NCI-H1436 (cell line): ENCODE measurements at regions not wholly inside any gene's neighbourhood (a gene's known extent, or its start where the extent isn't known, plus 50 kb on each side); places are given as distances from the start of the nearest gene placed in this dataset.

Source experiments
- DNase-seq: peaks from one replicate; lab custom pipeline; 2025; lab: John Stamatoyannopoulos, UW

DNA sequence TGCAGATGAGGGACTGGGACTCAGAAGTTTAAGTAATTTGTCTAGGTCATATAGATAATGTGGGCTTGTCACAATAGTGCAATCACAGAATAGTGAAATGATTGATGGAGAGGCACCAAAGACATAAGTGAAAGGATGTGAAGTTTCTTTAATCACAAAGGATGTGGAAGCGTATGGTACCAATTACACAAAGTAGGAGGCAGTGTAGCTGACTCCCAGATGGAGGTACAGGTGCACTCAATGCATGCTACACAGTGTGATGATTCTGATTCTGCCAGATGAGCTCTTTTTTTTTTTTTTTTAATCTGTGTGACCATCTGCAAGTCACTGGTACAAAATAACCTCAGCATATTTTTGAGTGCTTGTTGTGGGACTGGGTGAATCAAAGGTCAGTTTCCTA lies 411.3 kb downstream of the SPRY1 start:
- no peak for DNase-seq

DNA sequence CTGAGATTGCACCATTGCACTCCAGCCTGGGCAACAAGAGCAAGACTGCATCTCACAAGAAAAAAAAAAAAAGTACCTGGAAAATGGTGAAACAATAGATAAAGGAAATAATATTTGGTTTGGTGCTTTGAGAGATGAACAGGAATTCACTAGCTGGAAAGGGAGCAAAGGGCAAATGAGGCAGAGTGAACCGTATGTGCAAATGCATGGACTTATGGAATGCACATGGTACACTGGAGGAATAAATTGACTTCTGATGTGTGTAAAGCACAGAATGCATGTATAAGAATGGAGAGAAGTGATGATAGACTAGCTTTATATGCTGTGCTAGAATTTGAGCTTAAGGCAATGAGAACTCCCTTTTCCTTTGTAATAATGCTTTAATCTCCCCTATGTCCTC lies 413.3 kb downstream of the SPRY1 start:
- DNase-seq = no peak

GRCh38 chr4:123812066-123812390 lies 415.4 kb downstream of the SPRY1 start:
- peak; percentile 49 for DNase-seq

- no peak for DNase-seq
Observed at GRCh38 chr4:123813901-123814300, 417.3 kb downstream of the SPRY1 start.

DNA sequence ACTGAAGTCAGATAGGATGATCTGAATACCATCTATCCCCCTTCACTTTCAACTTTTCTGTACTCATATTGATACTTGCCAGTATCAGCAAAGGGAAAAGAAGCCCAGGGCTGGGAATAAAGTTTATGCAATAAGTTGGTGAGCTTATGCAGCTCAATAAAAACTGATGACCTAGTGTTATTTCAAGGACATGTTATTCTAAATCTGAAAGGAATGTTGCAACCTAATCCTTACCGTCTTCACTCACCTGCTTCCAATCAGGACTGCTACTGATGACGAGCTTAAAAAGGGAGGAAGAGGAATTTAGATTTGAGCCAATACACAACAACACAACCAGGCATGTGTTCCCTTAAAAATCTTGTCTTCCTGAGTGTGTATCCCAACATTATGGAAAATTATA lies 419.9 kb downstream of the SPRY1 start:
- DNase-seq = no peak

- DNase-seq = no peak
Observed at GRCh38 chr4:123817025-123817688, 420.6 kb downstream of the SPRY1 start.

DNA sequence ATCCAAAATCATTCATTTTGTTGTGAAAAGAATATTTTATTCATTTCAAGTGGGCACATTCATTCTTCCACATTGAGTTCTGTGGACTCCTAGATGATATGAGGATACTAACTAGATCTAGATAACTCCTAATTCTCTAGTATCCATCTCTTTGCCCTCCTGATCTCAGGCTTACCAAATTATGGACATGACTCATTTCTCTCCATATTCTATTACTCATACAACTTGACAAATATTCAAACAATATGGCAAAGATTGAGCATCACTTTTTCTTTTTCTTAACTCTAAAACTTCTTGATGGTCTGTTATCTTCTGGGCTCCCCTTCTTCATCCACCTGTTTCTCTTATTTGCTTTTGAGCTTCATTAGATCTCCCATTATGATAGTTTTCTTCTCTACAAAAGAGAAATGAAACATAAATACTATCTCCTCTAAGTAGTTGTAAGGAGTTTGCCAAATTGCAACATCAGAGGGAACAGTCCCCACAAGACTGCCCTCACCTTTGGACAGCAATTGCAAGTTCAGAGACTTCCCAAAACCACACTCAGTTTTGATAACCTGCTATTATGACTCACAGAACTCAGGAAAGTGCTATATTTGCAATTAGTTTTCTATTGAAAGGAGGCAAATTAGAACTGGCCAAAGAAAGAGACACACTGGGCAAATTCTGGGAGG lies 422.9 kb downstream of the SPRY1 start:
- no peak for DNase-seq

- DNase-seq = no peak
Observed at GRCh38 chr4:123821861-123822260, 425.3 kb downstream of the SPRY1 start.

GRCh38 chr4:123822353-123822752 lies 425.8 kb downstream of the SPRY1 start:
- DNase-seq = no peak

GRCh38 chr4:123823244-123823643 lies 426.6 kb downstream of the SPRY1 start:
- no peak for DNase-seq

GRCh38 chr4:123824524-123824923 lies 427.9 kb downstream of the SPRY1 start:
- no peak for DNase-seq

DNA sequence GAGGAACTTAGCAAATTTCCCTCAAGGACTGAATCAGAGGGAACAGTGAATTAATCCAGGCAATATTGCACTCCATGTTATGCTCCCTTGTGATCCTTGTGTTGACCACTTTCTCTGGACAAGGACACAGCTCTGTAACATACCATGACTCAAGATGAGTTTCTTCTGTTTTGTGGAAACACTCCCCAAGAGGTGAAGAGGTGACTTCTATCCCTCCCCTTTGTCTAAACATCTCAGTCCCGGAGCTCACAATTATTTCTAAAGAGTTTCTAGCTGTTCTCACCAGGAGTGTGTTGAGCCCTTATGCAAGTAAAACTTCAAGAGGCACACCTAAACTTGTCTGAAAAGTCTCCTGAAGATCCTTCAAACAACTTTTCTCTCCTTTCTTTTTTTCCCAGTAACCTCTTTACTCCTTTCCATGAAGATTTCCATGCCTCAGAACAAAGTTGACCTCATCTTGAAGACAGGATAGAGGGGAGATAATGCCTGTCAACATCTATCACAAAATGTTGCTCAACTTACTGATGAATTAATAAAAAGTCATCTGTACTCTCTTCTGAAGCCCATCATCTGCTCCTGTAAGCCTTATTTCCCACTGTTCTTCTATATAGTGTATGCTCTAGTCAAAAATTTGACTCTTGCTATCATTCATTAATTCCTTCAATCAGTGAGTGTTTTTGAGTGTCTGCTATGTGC lies 429.1 kb downstream of the SPRY1 start:
- no peak for DNase-seq

- no peak for DNase-seq
Observed at GRCh38 chr4:123826896-123827295, 430.3 kb downstream of the SPRY1 start.

DNA sequence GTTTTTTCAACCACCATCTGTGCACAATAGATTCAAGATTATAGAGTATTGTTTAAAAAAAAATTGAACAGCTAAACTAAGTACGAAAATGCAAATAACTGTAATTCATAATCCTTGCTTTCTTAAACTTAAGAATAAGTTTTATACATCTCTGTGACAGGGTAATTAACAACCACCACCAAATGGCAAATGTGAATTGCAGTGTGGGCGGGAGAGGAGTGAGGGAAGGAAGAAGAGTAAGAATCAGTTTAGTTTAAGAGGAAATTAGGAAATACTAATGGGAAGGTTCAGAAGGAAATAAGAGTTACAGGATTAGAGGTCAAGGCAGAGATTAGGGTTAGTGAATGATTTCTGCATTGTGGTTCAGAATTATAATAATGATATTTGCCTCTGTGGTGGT lies 430.9 kb downstream of the SPRY1 start:
- DNase-seq = no peak

DNA sequence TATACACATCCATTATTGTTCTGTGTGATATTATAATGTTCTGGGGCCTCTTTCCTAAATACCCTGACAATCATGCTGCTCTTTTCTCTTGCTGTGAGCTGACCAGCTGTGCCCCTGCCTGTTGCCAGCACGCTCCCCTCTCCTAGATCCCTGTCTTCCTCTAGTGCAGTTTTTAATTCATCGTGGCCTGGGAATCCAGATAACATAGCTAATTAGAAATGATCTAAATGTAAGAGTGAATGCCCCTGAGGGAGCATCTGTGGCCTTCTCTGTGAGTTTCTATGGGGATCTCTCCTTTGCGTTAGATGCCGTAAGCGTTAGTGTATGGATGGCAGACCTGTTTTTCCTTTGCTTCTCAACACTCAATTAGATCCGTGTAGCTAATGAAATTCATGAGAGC lies 434.3 kb downstream of the SPRY1 start:
- DNase-seq = no peak

- DNase-seq = no peak
Observed at GRCh38 chr4:123832173-123833026, 435.8 kb downstream of the SPRY1 start.

DNA sequence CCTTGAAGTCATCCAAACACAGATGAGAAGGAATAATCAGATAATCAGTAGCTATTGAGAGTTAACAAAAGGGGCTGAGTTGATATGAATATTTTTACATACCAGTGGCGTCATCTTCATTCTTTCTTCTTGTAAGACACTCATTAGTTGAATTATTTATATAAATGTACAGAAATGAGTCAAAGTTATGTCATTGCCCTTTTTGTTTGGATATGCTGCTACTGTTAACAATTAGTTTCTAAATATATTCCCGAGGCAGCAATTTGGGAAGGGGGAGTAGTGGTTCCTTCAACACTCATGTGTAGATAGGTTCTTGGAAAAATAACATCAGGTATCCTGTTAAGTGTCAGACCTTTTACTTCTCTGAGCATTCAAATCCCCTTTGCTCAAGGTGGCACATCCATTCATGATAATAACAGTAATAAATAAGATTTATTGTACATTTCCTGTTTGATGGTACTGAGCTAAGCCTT lies 436.6 kb downstream of the SPRY1 start:
- DNase-seq = no peak

DNA sequence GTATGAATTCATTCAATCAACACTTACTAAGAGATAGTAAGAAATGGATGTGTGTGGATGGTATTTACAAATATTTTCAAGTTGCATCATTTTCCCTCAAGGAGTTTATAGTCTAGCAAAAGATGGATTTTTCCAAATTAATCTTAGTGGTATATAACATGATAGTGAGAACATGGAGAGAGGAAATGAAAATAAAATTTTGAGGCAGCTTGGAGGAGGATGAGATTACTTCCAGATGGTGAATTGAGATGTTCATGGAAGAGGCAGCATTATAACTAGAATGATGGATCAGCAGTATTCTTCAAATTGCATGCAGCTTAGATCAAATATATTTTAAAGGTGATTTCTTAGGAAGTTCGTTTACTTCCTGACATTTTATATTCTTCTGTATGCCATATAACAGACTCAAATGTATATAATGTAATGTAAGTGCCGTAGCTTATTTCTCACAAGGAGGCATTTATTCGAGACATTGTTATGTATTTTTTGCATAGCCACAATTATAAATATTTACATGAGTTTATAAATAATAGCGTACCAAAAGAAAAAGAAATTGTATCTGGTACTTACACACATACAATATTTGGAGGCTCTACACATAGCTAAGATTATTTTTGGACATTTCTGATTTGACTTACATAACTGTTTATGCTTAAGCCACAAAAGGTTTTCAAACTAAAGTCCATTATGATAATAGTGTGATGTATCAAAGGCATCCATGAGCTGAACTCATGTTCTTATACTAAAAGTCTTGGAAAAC lies 439.4 kb downstream of the SPRY1 start:
- no peak for DNase-seq

- DNase-seq = no peak
Observed at GRCh38 chr4:123836851-123837595, 440.4 kb downstream of the SPRY1 start.

DNA sequence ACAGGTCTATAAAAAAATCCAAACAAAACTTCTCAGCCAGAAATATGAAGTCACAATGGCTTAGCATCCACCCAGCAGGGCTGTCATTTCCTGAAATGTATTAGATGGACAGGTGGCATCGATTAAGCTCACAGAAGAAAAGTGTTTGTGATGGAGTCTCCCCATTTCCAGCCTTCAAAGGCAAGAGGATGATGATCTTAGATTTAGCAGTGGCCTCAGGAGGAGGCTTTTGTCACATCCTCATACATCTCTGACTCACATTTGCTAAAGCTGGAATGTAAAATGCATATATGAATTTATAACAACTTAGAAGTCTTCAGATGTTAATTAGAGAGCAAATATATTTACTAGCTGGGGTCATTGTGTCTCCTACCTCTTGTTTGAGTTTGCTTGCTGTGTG lies 441.9 kb downstream of the SPRY1 start:
- DNase-seq = no peak

DNA sequence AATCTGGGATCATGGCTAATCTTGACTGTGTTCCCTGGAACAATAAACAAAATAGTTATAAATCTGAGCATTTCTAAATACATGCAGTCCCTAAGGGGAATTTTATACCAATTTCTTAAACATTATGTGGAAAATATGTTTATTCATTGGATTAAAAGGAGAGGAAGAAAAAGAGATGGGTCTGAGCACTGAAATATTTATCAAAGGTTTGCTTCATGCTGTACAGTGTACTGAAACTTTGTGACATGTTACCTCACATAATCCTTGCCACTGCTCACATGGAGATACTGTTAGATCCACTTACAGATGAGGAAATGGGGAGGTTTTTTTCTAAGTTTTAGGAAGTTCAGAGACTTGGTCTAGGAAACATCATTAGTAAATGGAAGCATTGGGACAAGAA lies 443.6 kb downstream of the SPRY1 start:
- no peak for DNase-seq
